NCI-H460 (cell line): ENCODE measurements at regions not wholly inside any gene's neighbourhood (a gene's known extent, or its start where the extent isn't known, plus 50 kb on each side); places are given as distances from the start of the nearest gene placed in this dataset.

Experiments used
- DNase-seq: peaks from one replicate; pipeline ENCODE4 v3.0.0-alpha.2; 2016; ENCODE audit warnings: low read depth; ENCODE audit errors: extremely low read depth

- no peak for DNase-seq
Measured at GRCh38 chr13:76029706-76030105, 393.6 kb downstream of the LMO7 start.

GRCh38 chr13:76029088-76029487 is 393.0 kb downstream of the LMO7 start:
- DNase-seq = no peak

GRCh38 chr13:76027131-76027530 is 391.0 kb downstream of the LMO7 start:
- no peak for DNase-seq

- DNase-seq = no peak
Measured at GRCh38 chr13:76025392-76025791, 389.3 kb downstream of the LMO7 start.

GRCh38 chr13:76024151-76024550 is 388.0 kb downstream of the LMO7 start:
- no peak for DNase-seq

- no peak for DNase-seq
Measured at GRCh38 chr13:76023652-76024051, 387.5 kb downstream of the LMO7 start.

GRCh38 chr13:76020421-76020955 is 384.4 kb downstream of the LMO7 start:
- DNase-seq = no peak

GRCh38 chr13:76019421-76020044 is 383.4 kb downstream of the LMO7 start:
- peak; percentile 9 for DNase-seq

GRCh38 chr13:76017861-76018556 is 381.9 kb downstream of the LMO7 start:
- DNase-seq = no peak

- peak; percentile 28 for DNase-seq
Measured at GRCh38 chr13:76016799-76017400, 380.8 kb downstream of the LMO7 start.

- no peak for DNase-seq
Measured at GRCh38 chr13:76014406-76015318, 378.5 kb downstream of the LMO7 start.

GRCh38 chr13:76012091-76012721 is 376.1 kb downstream of the LMO7 start:
- DNase-seq = no peak

GRCh38 chr13:76009267-76009890 is 373.2 kb downstream of the LMO7 start:
- no peak for DNase-seq

- no peak for DNase-seq
Measured at GRCh38 chr13:76004416-76004815, 368.3 kb downstream of the LMO7 start.

- DNase-seq = no peak
Measured at GRCh38 chr13:76000131-76000530, 364.0 kb downstream of the LMO7 start.

GRCh38 chr13:75996582-75996981 is 360.5 kb downstream of the LMO7 start:
- DNase-seq = no peak

GRCh38 chr13:75995966-75996365 is 359.8 kb downstream of the LMO7 start:
- no peak for DNase-seq

GRCh38 chr13:75993823-75994222 is 357.7 kb downstream of the LMO7 start:
- DNase-seq = peak; percentile 5

GRCh38 chr13:75993241-75993640 is 357.1 kb downstream of the LMO7 start:
- no peak for DNase-seq

GRCh38 chr13:75986818-75987217 is 350.7 kb downstream of the LMO7 start:
- DNase-seq = no peak
